MM.1S (cell line): ENCODE measurements at regions not wholly inside any gene's neighbourhood (a gene's known extent, or its start where the extent isn't known, plus 50 kb on each side); places are given as distances from the start of the nearest gene placed in this dataset.
"Not testable (repeated sequence)": the region's sequence is repeated elsewhere in the genome, so short reads cannot be mapped to it uniquely, and the experiment has no call there.

Source experiments
- DNase-seq: peaks from one replicate; pipeline ENCODE4 v3.0.0-alpha.2; 2015
- H2AFZ ChIP-seq: fragments of 300-600 bp; sonication (generic); 2 replicates; pipeline ENCODE4 v1.6.0; 2016; ENCODE audit warnings: antibody characterized with exemption, low read length
- H3F3A ChIP-seq: fragments of 300-600 bp; sonication (generic); 2 replicates; pipeline ENCODE4 v1.6.1; 2016; ENCODE audit warnings: mild to moderate bottlenecking, antibody characterized with exemption, low read length, moderate library complexity, mixed read lengths; ENCODE audit not compliant: insufficient read depth
- H3K27ac ChIP-seq: fragments of 300-600 bp; sonication (generic); 2 replicates; pipeline ENCODE4 v1.5.1; 2016; ENCODE audit warnings: mild to moderate bottlenecking, low read length
- H3K27me3 ChIP-seq: fragments of 300-600 bp; sonication (generic); replicated peaks from 2 replicates; pipeline ENCODE4 v1.6.0; 2016; ENCODE audit warnings: low read length; ENCODE audit not compliant: insufficient read depth
- H3K36me3 ChIP-seq: fragments of 300-600 bp; sonication (generic); replicated peaks from 2 replicates; pipeline ENCODE4 v1.6.1; 2016; ENCODE audit warnings: mild to moderate bottlenecking, low read length, mixed read lengths; ENCODE audit not compliant: insufficient read depth
- H3K4me1 ChIP-seq: fragments of 300-600 bp; sonication (generic); 2 replicates; pipeline ENCODE4 v1.6.1; 2016; ENCODE audit warnings: low read length, mixed read lengths
- H3K4me2 ChIP-seq: fragments of 300-600 bp; sonication (generic); 2 replicates; pipeline ENCODE4 v1.6.0; 2016; ENCODE audit warnings: low read depth, low read length
- H3K4me3 ChIP-seq: fragments of 300-600 bp; sonication (generic); 2 replicates; pipeline ENCODE4 v1.5.1; 2016; ENCODE audit warnings: low read length, mixed read lengths
- H3K79me2 ChIP-seq: fragments of 300-600 bp; sonication (generic); 2 replicates; pipeline ENCODE4 v1.6.1; 2016; ENCODE audit warnings: mixed run types, low read length, mixed read lengths
- H3K9ac ChIP-seq: fragments of 300-600 bp; sonication (generic); 2 replicates; pipeline ENCODE4 v1.6.1; 2016; ENCODE audit warnings: low read length, mixed read lengths
- H3K9me2 ChIP-seq: fragments of 300-600 bp; sonication (generic); replicated peaks from 2 replicates; pipeline ENCODE4 v1.6.1; 2016; ENCODE audit warnings: mild to moderate bottlenecking, low read length, mixed read lengths; ENCODE audit not compliant: insufficient read depth
- H3K9me3 ChIP-seq: fragments of 300-600 bp; sonication (generic); replicated peaks from 2 replicates; pipeline ENCODE4 v1.6.1; 2016; ENCODE audit warnings: mild to moderate bottlenecking, low read length, mixed read lengths; ENCODE audit not compliant: insufficient read depth
- H4K20me1 ChIP-seq: fragments of 300-600 bp; sonication (generic); 2 replicates; pipeline ENCODE4 v1.6.1; 2016; ENCODE audit warnings: mild to moderate bottlenecking, low read length, moderate library complexity, mixed read lengths; ENCODE audit not compliant: insufficient read depth
- EZH2 ChIP-seq: fragments of 300-600 bp; sonication (generic); optimal IDR thresholded peaks from 2 replicates; pipeline ENCODE3; 2017; ENCODE audit warnings: low read depth, mild to moderate bottlenecking, antibody characterized with exemption, low read length, mixed read lengths
- EZH2phosphoT487 ChIP-seq: fragments of 300-600 bp; sonication (generic); IDR thresholded peaks from 2 replicates; pipeline ENCODE4 v1.6.1; 2018; ENCODE audit warnings: antibody characterized with exemption, low read length
- TF ChIP-seq, protein P1 (sequence below): fragments of 300-600 bp; sonication (generic); IDR thresholded peaks from 2 replicates; pipeline ENCODE4 v1.5.1; 2016; ENCODE audit warnings: antibody characterized with exemption, low read length, mixed read lengths

GRCh38 chr3:139124197-139124596 is 79.5 kb upstream of the PRR23C start:
- Histone ChIP-seq H4K20me1 (no peaks in the 10 kb centered on the region), H3K9me3 (no peaks in the 10 kb centered on the region), H3K9me2 (no peaks in the 10 kb centered on the region), H3K4me2 (no peak overlapping the region), H3F3A (no peaks in the 10 kb centered on the region), H2AFZ (no peak overlapping the region), H3K79me2 (no peaks in the 10 kb centered on the region), H3K27ac (no peak overlapping the region), H3K4me3 (no peak overlapping the region), H3K4me1 (no peaks in the 10 kb centered on the region), H3K9ac (no peak overlapping the region), H3K36me3 (no peaks in the 10 kb centered on the region), H3K27me3 (no peaks in the 10 kb centered on the region)
- TF ChIP-seq EZH2 (no peak), EZH2phosphoT487 (no peak)
- TF ChIP-seq, protein P1, sequence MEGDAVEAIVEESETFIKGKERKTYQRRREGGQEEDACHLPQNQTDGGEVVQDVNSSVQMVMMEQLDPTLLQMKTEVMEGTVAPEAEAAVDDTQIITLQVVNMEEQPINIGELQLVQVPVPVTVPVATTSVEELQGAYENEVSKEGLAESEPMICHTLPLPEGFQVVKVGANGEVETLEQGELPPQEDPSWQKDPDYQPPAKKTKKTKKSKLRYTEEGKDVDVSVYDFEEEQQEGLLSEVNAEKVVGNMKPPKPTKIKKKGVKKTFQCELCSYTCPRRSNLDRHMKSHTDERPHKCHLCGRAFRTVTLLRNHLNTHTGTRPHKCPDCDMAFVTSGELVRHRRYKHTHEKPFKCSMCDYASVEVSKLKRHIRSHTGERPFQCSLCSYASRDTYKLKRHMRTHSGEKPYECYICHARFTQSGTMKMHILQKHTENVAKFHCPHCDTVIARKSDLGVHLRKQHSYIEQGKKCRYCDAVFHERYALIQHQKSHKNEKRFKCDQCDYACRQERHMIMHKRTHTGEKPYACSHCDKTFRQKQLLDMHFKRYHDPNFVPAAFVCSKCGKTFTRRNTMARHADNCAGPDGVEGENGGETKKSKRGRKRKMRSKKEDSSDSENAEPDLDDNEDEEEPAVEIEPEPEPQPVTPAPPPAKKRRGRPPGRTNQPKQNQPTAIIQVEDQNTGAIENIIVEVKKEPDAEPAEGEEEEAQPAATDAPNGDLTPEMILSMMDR, result no peak
- no peak for DNase-seq

- Histone ChIP-seq H3K27ac (no peak overlapping the region), H3K9ac (no peak overlapping the region), H3F3A (no peaks in the 10 kb centered on the region), H3K9me2 (no peaks in the 10 kb centered on the region), H3K4me2 (no peak overlapping the region), H2AFZ (no peak overlapping the region), H3K9me3 (no peaks in the 10 kb centered on the region), H3K36me3 (no peaks in the 10 kb centered on the region), H3K4me1 (no peaks in the 10 kb centered on the region), H3K79me2 (no peaks in the 10 kb centered on the region), H3K27me3 (no peaks in the 10 kb centered on the region), H4K20me1 (no peaks in the 10 kb centered on the region), H3K4me3 (no peak overlapping the region)
- no peak for TF ChIP-seq EZH2phosphoT487
- DNase-seq, result no peak
Measured at GRCh38 chr3:139127101-139127500, 82.4 kb upstream of the PRR23C start.

GRCh38 chr3:139127629-139128028 is 82.9 kb upstream of the PRR23C start:
- H3K4me3 ChIP-seq, H3K79me2 ChIP-seq, H3K9me2 ChIP-seq, H3K36me3 ChIP-seq, H3K9ac ChIP-seq, H3K9me3 ChIP-seq, DNase-seq, H3K4me1 ChIP-seq, H4K20me1 ChIP-seq, H3K27ac ChIP-seq, H2AFZ ChIP-seq, H3K27me3 ChIP-seq, H3K4me2 ChIP-seq, H3F3A ChIP-seq: not testable (repeated sequence)

- Histone ChIP-seq H3K9ac (no peak overlapping the region), H3K9me2 (no peaks in the 10 kb centered on the region), H3K9me3 (no peaks in the 10 kb centered on the region), H2AFZ (no peak overlapping the region), H3K4me1 (no peaks in the 10 kb centered on the region), H3K27me3 (no peaks in the 10 kb centered on the region), H3K4me3 (no peak overlapping the region), H3K27ac (no peak overlapping the region), H4K20me1 (no peaks in the 10 kb centered on the region), H3F3A (no peaks in the 10 kb centered on the region), H3K36me3 (no peaks in the 10 kb centered on the region), H3K79me2 (no peaks in the 10 kb centered on the region), H3K4me2 (no peak overlapping the region)
- TF ChIP-seq EZH2 (no peak), EZH2phosphoT487 (no peak)
- TF ChIP-seq, protein P1, result no peak
- no peak for DNase-seq
Measured at GRCh38 chr3:139128803-139129202, 84.1 kb upstream of the PRR23C start.
